GM12873 (cell line): ENCODE measurements at regions not wholly inside any gene's neighbourhood (a gene's known extent, or its start where the extent isn't known, plus 50 kb on each side); places are given as distances from the start of the nearest gene placed in this dataset.
A peak's percentile ranks its signal among the peaks of the same experiment; 100 is the strongest.

ENCODE experiments used
- TF ChIP-seq, protein P1 (sequence below): IDR thresholded peaks from 2 replicates; pipeline ENCODE4 v1.5.1; 2012; ENCODE audit warnings: low read depth, mild to moderate bottlenecking, moderate library complexity, low read length, control low read depth; ENCODE audit not compliant: insufficient read depth; ENCODE audit errors: missing control alignments

- TF ChIP-seq, protein P1, sequence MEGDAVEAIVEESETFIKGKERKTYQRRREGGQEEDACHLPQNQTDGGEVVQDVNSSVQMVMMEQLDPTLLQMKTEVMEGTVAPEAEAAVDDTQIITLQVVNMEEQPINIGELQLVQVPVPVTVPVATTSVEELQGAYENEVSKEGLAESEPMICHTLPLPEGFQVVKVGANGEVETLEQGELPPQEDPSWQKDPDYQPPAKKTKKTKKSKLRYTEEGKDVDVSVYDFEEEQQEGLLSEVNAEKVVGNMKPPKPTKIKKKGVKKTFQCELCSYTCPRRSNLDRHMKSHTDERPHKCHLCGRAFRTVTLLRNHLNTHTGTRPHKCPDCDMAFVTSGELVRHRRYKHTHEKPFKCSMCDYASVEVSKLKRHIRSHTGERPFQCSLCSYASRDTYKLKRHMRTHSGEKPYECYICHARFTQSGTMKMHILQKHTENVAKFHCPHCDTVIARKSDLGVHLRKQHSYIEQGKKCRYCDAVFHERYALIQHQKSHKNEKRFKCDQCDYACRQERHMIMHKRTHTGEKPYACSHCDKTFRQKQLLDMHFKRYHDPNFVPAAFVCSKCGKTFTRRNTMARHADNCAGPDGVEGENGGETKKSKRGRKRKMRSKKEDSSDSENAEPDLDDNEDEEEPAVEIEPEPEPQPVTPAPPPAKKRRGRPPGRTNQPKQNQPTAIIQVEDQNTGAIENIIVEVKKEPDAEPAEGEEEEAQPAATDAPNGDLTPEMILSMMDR: peak; percentile 81
Observed at GRCh38 chr4:129641179-129641578, 545.2 kb downstream of the C4orf33 start.

DNA sequence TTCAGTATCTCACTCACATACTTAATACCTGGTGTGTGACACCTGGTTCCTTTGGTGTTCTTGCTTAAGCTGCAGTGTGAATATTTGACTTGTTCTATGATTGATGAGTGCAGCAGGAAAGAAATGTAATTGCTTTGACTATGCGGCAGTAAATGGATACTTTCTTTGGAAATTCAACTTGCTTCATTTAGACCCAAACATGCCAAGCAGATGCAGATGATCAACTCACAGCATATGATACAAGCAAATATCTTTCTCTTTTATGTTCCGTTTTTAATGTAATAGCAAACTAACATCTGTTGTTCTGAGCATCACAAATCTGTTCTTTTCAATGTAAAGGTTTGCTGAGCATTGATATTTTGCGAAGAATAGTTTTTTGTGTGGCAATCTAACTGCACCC, 549.5 kb downstream of the C4orf33 start:
- TF ChIP-seq, protein P1: no peak

- TF ChIP-seq, protein P1: no peak
Observed at GRCh38 chr4:129668092-129668491, 572.1 kb downstream of the C4orf33 start.

- TF ChIP-seq, protein P1: no peak
Observed at GRCh38 chr4:129672941-129673340, 577.0 kb downstream of the C4orf33 start.

- TF ChIP-seq, protein P1: no peak
Observed at GRCh38 chr4:129675036-129675435, 579.1 kb downstream of the C4orf33 start.

DNA sequence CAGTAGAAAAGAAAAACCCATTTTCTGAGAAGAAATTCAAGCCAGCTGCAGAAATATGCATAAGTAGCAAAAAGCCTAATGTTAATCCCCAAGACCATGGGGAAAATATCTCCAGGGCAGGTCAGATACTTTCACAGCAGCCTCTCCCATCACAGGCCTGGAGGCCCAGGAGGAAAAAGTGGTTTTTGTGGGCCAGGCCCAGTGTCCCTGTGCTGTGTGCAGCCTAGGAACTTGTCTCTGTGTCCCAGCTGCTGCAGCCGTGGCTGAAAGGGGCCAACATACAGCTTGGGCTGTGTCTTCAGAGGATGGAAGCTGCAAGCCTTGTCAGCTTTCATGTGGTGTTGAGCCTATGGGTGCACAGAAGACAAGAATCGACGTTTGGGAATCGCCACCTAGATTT, 581.0 kb downstream of the C4orf33 start:
- TF ChIP-seq, protein P1: no peak

GRCh38 chr4:129682586-129682985, 586.6 kb downstream of the C4orf33 start:
- TF ChIP-seq, protein P1: no peak

DNA sequence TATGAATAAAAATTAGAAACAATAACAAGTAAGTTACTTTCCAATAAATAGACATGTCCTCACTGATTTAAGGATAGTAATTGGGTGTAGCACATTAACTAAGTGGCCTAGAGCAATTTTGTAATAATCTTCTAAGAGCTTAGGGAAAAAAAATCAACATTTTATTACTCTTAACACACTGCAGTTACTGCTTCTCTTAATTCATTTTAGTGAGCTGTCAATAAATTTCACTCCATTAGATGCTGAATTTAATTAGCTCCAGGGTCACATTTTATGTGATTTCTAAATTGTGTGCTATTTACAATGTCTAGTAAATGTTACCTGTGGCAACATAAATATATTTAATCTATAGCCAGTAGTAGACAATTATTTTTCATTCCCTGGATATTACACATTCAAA, 612.0 kb downstream of the C4orf33 start:
- TF ChIP-seq, protein P1: no peak
